ENCODE measurements at regions not wholly inside any gene's neighbourhood (a gene's known extent, or its start where the extent isn't known, plus 50 kb on each side); places are given as distances from the start of the nearest gene placed in this dataset.

DNA sequence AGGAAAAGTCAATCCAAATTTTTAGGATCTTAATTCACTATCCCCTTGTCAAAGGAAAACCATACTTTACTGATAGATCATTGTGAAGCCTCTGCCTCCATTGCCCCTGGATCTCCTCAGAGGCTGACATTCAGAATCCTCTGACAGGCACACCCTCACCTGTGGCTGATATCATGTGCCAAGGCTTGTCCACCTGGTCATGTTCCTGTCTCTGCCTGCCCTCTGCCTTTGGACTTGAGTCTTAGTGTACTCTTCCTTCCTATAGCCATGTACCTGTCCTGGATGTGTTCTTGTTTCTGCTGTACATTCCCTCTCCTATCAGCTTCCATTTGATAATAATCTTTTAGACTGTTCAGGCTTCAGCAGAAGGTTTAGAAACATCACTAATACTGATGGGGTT lies 179.4 kb downstream of the TNFSF13B start:
- Histone ChIP-seq H3K9me3 (ENCODE audit: control insufficient read depth, low read depth, low read length) (no peaks in the 10 kb centered on the region), H3K79me1 (ENCODE audit: insufficient read depth, low read depth, low read length, poor library complexity, severe bottlenecking) (no peaks in the 10 kb centered on the region), H2AFZ (ENCODE audit: low read length) (no peak overlapping the region), H4K8ac (replicated peaks; ENCODE audit: insufficient read length, low read depth, low read length) (no peak overlapping the region), H2BK5ac (ENCODE audit: insufficient read length, low read length) (no peak overlapping the region), H2BK20ac (ENCODE audit: low read depth, low read length, poor library complexity, severe bottlenecking) (no peak overlapping the region), H3K18ac (ENCODE audit: insufficient read length, low read depth, low read length) (no peak overlapping the region), H3K4ac (ENCODE audit: low read depth, low read length) (no peak overlapping the region), H4K20me1 (ENCODE audit: control insufficient read depth, insufficient read depth, insufficient read length) (no peaks in the 10 kb centered on the region), H2AK5ac (ENCODE audit: insufficient read length, low read length) (no peak overlapping the region), H2BK120ac (ENCODE audit: low read depth, low read length, poor library complexity, severe bottlenecking) (no peak overlapping the region), H3K9ac (ENCODE audit: extremely low read depth, insufficient read length, low read length) (no peak overlapping the region), H2BK12ac (ENCODE audit: insufficient read length, low read depth, low read length) (no peak overlapping the region), H3K23ac (ENCODE audit: insufficient read length, low read depth, low read length) (no peak overlapping the region), H3K79me2 (ENCODE audit: insufficient read depth, low read length) (no peaks in the 10 kb centered on the region), H3T11ph (ENCODE audit: low read length) (no peak overlapping the region), H3K4me1 (ENCODE audit: insufficient read depth, low read length) (no peaks in the 10 kb centered on the region), H4K91ac (ENCODE audit: insufficient read length, low read depth, low read length) (no peak overlapping the region), H2BK15ac (ENCODE audit: low read depth, low read length) (no peak overlapping the region), H3K27me3 (ENCODE audit: insufficient read depth, low read length) (no peaks in the 10 kb centered on the region), H3K56ac (ENCODE audit: insufficient read length, low read depth, low read length) (no peak overlapping the region), H3K27ac (ENCODE audit: insufficient read length, low read depth, low read length) (no peak overlapping the region), H4K5ac (ENCODE audit: insufficient read length, low read depth, low read length) (no peak overlapping the region), H3K23me2 (ENCODE audit: insufficient read length, low read depth, low read length, poor library complexity, severe bottlenecking) (no peaks in the 10 kb centered on the region), H3K14ac (ENCODE audit: insufficient read depth, low read length) (no peak overlapping the region), H3K4me2 (ENCODE audit: insufficient read depth, insufficient read length, low read length) (no peak overlapping the region)
- no peaks in the 10 kb centered on the region for H3K27me3 Mint-ChIP-seq (ENCODE audit: low read depth)
- no peaks in the 10 kb centered on the region; a peak in 1 of 7 replicates for H3K36me3 Mint-ChIP-seq (ENCODE audit: insufficient read depth in 1 of 3, low read depth in 3 of 3)
- peaks cover 3 to 4% of the 10 kb centered on the region in 2 experiments; a peak in 3 of 4 replicates for H3K4me1 Mint-ChIP-seq
- H3K27ac Mint-ChIP-seq: no peak overlapping the region
- TF ChIP-seq, protein P1, sequence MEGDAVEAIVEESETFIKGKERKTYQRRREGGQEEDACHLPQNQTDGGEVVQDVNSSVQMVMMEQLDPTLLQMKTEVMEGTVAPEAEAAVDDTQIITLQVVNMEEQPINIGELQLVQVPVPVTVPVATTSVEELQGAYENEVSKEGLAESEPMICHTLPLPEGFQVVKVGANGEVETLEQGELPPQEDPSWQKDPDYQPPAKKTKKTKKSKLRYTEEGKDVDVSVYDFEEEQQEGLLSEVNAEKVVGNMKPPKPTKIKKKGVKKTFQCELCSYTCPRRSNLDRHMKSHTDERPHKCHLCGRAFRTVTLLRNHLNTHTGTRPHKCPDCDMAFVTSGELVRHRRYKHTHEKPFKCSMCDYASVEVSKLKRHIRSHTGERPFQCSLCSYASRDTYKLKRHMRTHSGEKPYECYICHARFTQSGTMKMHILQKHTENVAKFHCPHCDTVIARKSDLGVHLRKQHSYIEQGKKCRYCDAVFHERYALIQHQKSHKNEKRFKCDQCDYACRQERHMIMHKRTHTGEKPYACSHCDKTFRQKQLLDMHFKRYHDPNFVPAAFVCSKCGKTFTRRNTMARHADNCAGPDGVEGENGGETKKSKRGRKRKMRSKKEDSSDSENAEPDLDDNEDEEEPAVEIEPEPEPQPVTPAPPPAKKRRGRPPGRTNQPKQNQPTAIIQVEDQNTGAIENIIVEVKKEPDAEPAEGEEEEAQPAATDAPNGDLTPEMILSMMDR (conservative IDR thresholded peaks at IDR 0.05): no peak
- DNase-seq: no peak
- no peaks in the 10 kb centered on the region for H3K9me3 Mint-ChIP-seq
- H3K4me3 Mint-ChIP-seq: no peak overlapping the region
